Caco-2 (cell line): ENCODE measurements at regions not wholly inside any gene's neighbourhood (a gene's known extent, or its start where the extent isn't known, plus 50 kb on each side); places are given as distances from the start of the nearest gene placed in this dataset.

Experiments used
- BruUV-seq: library from RNA; stranded (reverse); fragments of 400-500 nt; replicated peaks from 2 replicates; lab custom pipeline; 2021; lab: Mats Ljungman, UMichigan
- CTCF ChIA-PET: fragments of 300-600 bp; sonication (Branson Sonifier 250); formaldehyde crosslinking; loops from one replicate; lab custom pipeline; 2022; ENCODE audit warnings: antibody characterized with exemption; lab: Charles Lee
- POLR2A ChIA-PET: fragments of 300-600 bp; sonication (Branson Sonifier 250); formaldehyde crosslinking; loops from one replicate; lab custom pipeline; 2022; ENCODE audit warnings: antibody characterized with exemption; lab: Charles Lee
- DNase-seq, 2 experiments: peaks; one replicate each; pipeline versions ENCODE4 v3.0.0 to v3.0.0-alpha.2; 2020 to 2022
- H3K27me3 ChIP-seq: replicated peaks from 2 replicates; pipeline ENCODE4 v1.6.0; 2011; ENCODE audit warnings: low read length; ENCODE audit not compliant: control insufficient read depth, insufficient read depth
- H3K36me3 ChIP-seq: 2 replicates; pipeline ENCODE4 v1.5.1; 2011; ENCODE audit warnings: low read length; ENCODE audit not compliant: control insufficient read depth, insufficient read depth
- H3K4me1 ChIP-seq: fragments of 250-450 bp; sonication (Bioruptor Pico); 2 replicates; pipeline ENCODE4 v1.5.1; 2020; ENCODE audit warnings: mild to moderate bottlenecking
- H3K4me3 ChIP-seq: 2 replicates; pipeline ENCODE4 v1.5.1; 2011; ENCODE audit warnings: low read depth, mild to moderate bottlenecking, control low read depth, low read length
- H3K9me3 ChIP-seq: fragments of 250-450 bp; sonication (Bioruptor Pico); 2 replicates; pipeline ENCODE4 v1.5.1; 2020; ENCODE audit warnings: mild to moderate bottlenecking, moderate library complexity
- H3K27ac Mint-ChIP-seq: one replicate; pipeline ENCODE4 v1.8.0; 2022; ENCODE audit warnings: mixed read lengths; ENCODE audit not compliant: unreplicated experiment
- H3K27me3 Mint-ChIP-seq: one replicate; pipeline ENCODE4 v1.8.0; 2022; ENCODE audit warnings: mixed read lengths; ENCODE audit not compliant: insufficient read depth, unreplicated experiment
- H3K36me3 Mint-ChIP-seq: one replicate; pipeline ENCODE4 v1.8.0; 2022; ENCODE audit warnings: mild to moderate bottlenecking, mixed read lengths; ENCODE audit not compliant: insufficient read depth, unreplicated experiment
- H3K4me1 Mint-ChIP-seq: one replicate; pipeline ENCODE4 v1.8.0; 2022; ENCODE audit warnings: low read depth, mixed read lengths; ENCODE audit not compliant: unreplicated experiment
- H3K4me3 Mint-ChIP-seq: one replicate; pipeline ENCODE4 v1.8.0; 2022; ENCODE audit warnings: mild to moderate bottlenecking, moderate library complexity, mixed read lengths; ENCODE audit not compliant: unreplicated experiment
- H3K9me3 Mint-ChIP-seq: one replicate; pipeline ENCODE4 v1.8.0; 2022; ENCODE audit warnings: mixed read lengths; ENCODE audit not compliant: unreplicated experiment
- CTCF ChIP-seq, 2 experiments: fragments of 200-600 bp in 1 of 2; IDR thresholded peaks; 1 replicate in 1 of 2; 2 replicates in 1 of 2; pipeline versions ENCODE4 v1.5.1 to v1.8.0; 2011 to 2022; ENCODE audit warnings: antibody characterized with exemption in 1 of 2, control low read depth in 1 of 2, inconsistent platforms in 1 of 2, low read depth in 1 of 2, low read length in 1 of 2, mild to moderate bottlenecking in 1 of 2, moderate library complexity in 1 of 2; ENCODE audit not compliant: insufficient read depth in 1 of 2, severe bottlenecking in 1 of 2, unreplicated experiment in 1 of 2
- intact Hi-C: fragments of 100-400 bp; cut with micrococcal nuclease; formaldehyde crosslinking; loops from one replicate; pipeline ENCODE4 v1.10.0; 2022; ENCODE audit not compliant: unreplicated experiment

- H3K36me3 Mint-ChIP-seq = no peaks in the 10 kb centered on the region
- TF ChIP-seq CTCF (IDR thresholded peaks at IDR 0.05; ENCODE audit: insufficient read depth in 1 of 2, low read depth in 1 of 2, low read length in 1 of 2, severe bottlenecking in 1 of 2, unreplicated experiment in 1 of 2) = no peak
- H3K36me3 ChIP-seq = no peaks in the 10 kb centered on the region
- no peak overlapping the region for H3K4me3 Mint-ChIP-seq
- no peak overlapping the region for H3K27ac Mint-ChIP-seq
- no peaks in the 10 kb centered on the region for H3K27me3 ChIP-seq
- ChIA-PET CTCF (no interaction called here), POLR2A (no interaction called here)
- peaks cover 7% of the 10 kb centered on the region for H3K4me1 ChIP-seq
- intact Hi-C loops = no loop called here
- no peaks in the 10 kb centered on the region for H3K27me3 Mint-ChIP-seq
- H3K9me3 ChIP-seq = no peaks in the 10 kb centered on the region
- DNase-seq = no peak
- no peaks in the 10 kb centered on the region for H3K9me3 Mint-ChIP-seq
- no peak overlapping the region for H3K4me3 ChIP-seq
- no peaks in the 10 kb centered on the region for H3K4me1 Mint-ChIP-seq
- BruUV-seq = no TSS peak
These were observed 1164.5 kb downstream of the CDH12 start for GRCh38 chr5:21688655-21689054.

DNA sequence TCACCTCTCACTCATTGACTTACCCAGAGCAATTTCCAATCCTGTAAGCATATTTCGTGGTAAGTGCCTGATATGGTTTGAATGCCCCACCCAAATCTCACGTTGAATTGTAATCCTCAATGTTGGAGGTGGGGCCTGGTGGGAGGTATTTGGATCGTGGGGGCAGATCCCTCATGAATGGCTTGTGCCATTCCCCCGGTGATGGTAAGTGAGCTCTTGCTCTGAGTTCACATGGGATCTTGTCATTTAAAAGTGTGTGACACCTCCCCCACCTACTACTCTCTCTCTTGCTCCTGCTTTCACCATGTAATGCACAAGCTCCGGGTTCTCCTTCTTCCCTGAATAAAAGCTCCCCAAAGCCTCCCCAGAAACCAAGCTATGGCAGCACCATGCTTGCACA, 1165.5 kb downstream of the CDH12 start:
- Histone ChIP-seq H3K4me3 (no peak overlapping the region), H3K27me3 (no peaks in the 10 kb centered on the region), H3K36me3 (no peaks in the 10 kb centered on the region), H3K4me1 (peaks cover 7% of the 10 kb centered on the region), H3K9me3 (no peaks in the 10 kb centered on the region)
- Mint-ChIP-seq H3K27me3 (no peaks in the 10 kb centered on the region), H3K4me3 (no peak overlapping the region), H3K9me3 (no peaks in the 10 kb centered on the region), H3K27ac (no peak overlapping the region), H3K4me1 (no peaks in the 10 kb centered on the region), H3K36me3 (no peaks in the 10 kb centered on the region)
- ChIA-PET POLR2A (no interaction called here), CTCF (no interaction called here)
- DNase-seq = no peak
- no TSS peak for BruUV-seq
- intact Hi-C loops = no loop called here
- no peak for TF ChIP-seq CTCF (IDR thresholded peaks at IDR 0.05; ENCODE audit: insufficient read depth in 1 of 2, low read depth in 1 of 2, low read length in 1 of 2, severe bottlenecking in 1 of 2, unreplicated experiment in 1 of 2)

- Mint-ChIP-seq H3K27ac (no peak overlapping the region), H3K27me3 (no peaks in the 10 kb centered on the region), H3K4me3 (no peak overlapping the region), H3K9me3 (no peaks in the 10 kb centered on the region), H3K4me1 (no peaks in the 10 kb centered on the region), H3K36me3 (no peaks in the 10 kb centered on the region)
- no peak for DNase-seq
- no peak for TF ChIP-seq CTCF (IDR thresholded peaks at IDR 0.05; ENCODE audit: insufficient read depth in 1 of 2, low read depth in 1 of 2, low read length in 1 of 2, severe bottlenecking in 1 of 2, unreplicated experiment in 1 of 2)
- peaks cover 7% of the 10 kb centered on the region for H3K4me1 ChIP-seq
- no peaks in the 10 kb centered on the region for H3K9me3 ChIP-seq
- H3K36me3 ChIP-seq = no peaks in the 10 kb centered on the region
- no TSS peak for BruUV-seq
- H3K4me3 ChIP-seq = no peak overlapping the region
- POLR2A ChIA-PET = no interaction called here
- CTCF ChIA-PET = no interaction called here
- H3K27me3 ChIP-seq = no peaks in the 10 kb centered on the region
- intact Hi-C loops = no loop called here
These were observed 1166.4 kb downstream of the CDH12 start for GRCh38 chr5:21686706-21687105.
